HL-60/S4 treated with retinoic acid at 250 ng/mL for 4 days and 3 days (cell line): ENCODE measurements at regions not wholly inside any gene's neighbourhood (a gene's known extent, or its start where the extent isn't known, plus 50 kb on each side); places are given as distances from the start of the nearest gene placed in this dataset.
"Not testable (repeated sequence)": the region's sequence is repeated elsewhere in the genome, so short reads cannot be mapped to it uniquely, and the experiment has no call there.

Experiments used
- in situ Hi-C: fragments of 300-500 bp; cut with MboI; formaldehyde crosslinking; loops from 2 replicates; pipeline ENCODE4 v1.7.0; 2022; ENCODE audit warnings: low sequenced_read_pairs

GRCh38 chr1:181251001-181251712 is 162.7 kb downstream of the IER5 start:
- in situ Hi-C loops = no loop called here

GRCh38 chr1:181251713-181252075 is 163.2 kb downstream of the IER5 start:
- in situ Hi-C loops = no loop called here

- in situ Hi-C loops = not testable (repeated sequence)
Observed at GRCh38 chr1:181253601-181254000, 165.1 kb downstream of the IER5 start.

- in situ Hi-C loops = no loop called here
Observed at GRCh38 chr1:181255270-181255929, 166.9 kb downstream of the IER5 start.

GRCh38 chr1:181257117-181257516 is 168.6 kb downstream of the IER5 start:
- in situ Hi-C loops = no loop called here

GRCh38 chr1:181259026-181259745 is 170.7 kb downstream of the IER5 start:
- in situ Hi-C loops = no loop called here

- in situ Hi-C loops = no loop called here
Observed at GRCh38 chr1:181260271-181260670, 171.8 kb downstream of the IER5 start.

- in situ Hi-C loops = no loop called here
Observed at GRCh38 chr1:181260994-181261393, 172.5 kb downstream of the IER5 start.

- in situ Hi-C loops = no loop called here
Observed at GRCh38 chr1:181262069-181262468, 173.6 kb downstream of the IER5 start.

- in situ Hi-C loops = no loop called here
Observed at GRCh38 chr1:181263444-181263843, 174.9 kb downstream of the IER5 start.

- in situ Hi-C loops = no loop called here
Observed at GRCh38 chr1:181264821-181265220, 176.3 kb downstream of the IER5 start.

GRCh38 chr1:181284978-181285377 is 196.5 kb downstream of the IER5 start:
- in situ Hi-C loops = no loop called here

GRCh38 chr1:181295217-181295616 is 188.1 kb upstream of the CACNA1E start:
- in situ Hi-C loops = no loop called here

- in situ Hi-C loops = no loop called here
Observed at GRCh38 chr1:181296180-181296579, 187.1 kb upstream of the CACNA1E start.

GRCh38 chr1:181308098-181308497 is 175.2 kb upstream of the CACNA1E start:
- in situ Hi-C loops = no loop called here

- in situ Hi-C loops = no loop called here
Observed at GRCh38 chr1:181310560-181310959, 172.8 kb upstream of the CACNA1E start.

GRCh38 chr1:181312946-181313345 is 170.4 kb upstream of the CACNA1E start:
- in situ Hi-C loops = no loop called here

GRCh38 chr1:181313466-181313865 is 169.9 kb upstream of the CACNA1E start:
- in situ Hi-C loops = no loop called here

- in situ Hi-C loops = no loop called here
Observed at GRCh38 chr1:181314010-181314409, 169.3 kb upstream of the CACNA1E start.

GRCh38 chr1:181314959-181315358 is 168.4 kb upstream of the CACNA1E start:
- in situ Hi-C loops = no loop called here

- in situ Hi-C loops = no loop called here
Observed at GRCh38 chr1:181317261-181317930, 165.9 kb upstream of the CACNA1E start.
